DMS53 treated with DMSO at 0.1 percent for 48 hours (cell line): ENCODE measurements at regions not wholly inside any gene's neighbourhood (a gene's known extent, or its start where the extent isn't known, plus 50 kb on each side); places are given as distances from the start of the nearest gene placed in this dataset.
A peak's percentile ranks its signal among the peaks of the same experiment; 100 is the strongest.
"Not testable (repeated sequence)": the region's sequence is repeated elsewhere in the genome, so short reads cannot be mapped to it uniquely, and the experiment has no call there.

Experiments
- DNase-seq: peaks from one replicate; lab custom pipeline; 2025; ENCODE audit not compliant: unreplicated experiment; lab: John Stamatoyannopoulos, UW

DNA sequence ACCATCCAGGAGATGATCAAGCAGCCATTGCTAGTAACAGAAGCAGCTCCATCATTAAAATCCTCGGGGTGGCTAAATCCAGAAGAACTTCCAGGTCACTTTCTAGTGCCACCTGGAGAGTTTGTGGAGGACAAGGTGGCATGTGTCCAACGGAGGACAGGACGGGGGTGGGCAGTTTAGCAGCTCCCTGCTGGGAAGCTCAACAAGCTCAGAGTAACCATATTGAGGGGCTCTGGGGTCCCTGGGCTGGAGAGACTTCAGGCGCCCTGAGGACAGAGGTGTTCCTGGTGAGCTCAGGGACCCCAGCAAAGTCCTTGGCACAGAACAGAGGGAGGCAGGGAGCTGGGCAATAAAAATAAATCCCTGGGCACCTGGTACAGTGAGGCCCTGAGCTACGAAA lies 140.0 kb upstream of the FHL2 start:
- no peak for DNase-seq

DNA sequence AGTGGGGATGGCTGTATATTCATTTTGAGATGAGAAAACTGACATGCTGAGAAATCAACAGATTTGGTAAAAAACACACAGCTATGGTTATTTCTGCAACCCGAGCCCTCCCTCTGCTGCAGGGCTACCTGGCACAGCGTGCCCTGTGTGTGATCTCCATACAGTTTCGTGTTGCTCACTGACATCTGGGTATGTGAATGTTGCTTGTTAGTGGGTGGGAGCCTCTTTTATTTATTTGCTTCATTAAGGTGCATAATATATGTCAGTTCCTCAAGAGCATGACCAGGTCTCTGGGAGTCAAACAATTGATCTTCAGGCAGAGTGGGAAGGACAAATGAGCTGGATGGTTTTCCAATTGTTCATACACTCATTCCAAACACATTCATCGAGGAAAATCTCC lies 139.1 kb upstream of the FHL2 start:
- DNase-seq: no peak

DNA sequence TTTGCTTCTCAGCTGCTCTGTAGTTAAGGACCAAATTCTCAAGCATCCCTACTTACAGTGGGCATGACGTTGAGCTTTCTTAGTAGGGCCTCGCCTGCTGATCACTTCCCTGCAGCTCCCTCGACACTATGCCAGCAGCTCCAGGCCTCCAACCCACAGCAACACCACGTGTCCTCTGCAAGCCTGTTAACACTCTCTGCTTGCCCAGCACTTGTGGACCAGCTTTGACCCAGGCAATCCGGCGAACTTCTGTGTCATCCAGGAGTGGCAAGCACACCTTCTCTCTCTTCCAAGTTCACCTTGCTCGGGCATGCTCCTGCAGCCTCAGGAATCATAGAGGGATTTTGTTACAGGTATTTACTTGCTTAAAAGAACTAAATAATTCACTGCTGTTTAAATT lies 138.6 kb upstream of the FHL2 start:
- no peak for DNase-seq

DNA sequence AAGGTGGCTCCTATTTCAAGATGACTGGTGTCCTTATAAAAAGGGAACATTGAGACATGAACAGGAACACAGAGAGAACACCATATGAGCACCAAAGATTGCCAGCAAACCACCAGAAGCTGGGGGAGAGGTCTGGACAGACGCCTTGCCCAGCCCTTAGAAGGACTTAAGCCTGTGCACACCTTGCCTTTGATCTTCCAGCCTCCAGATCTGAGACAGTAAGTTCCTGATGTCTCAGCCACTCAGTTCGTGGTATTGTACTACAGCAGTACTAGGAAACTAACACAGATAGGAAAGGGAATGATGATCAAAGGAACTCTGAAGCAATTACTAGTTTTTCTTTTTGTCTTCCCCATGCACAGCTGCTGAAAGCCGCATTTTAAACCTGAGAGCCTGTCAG lies 137.3 kb upstream of the FHL2 start:
- no peak for DNase-seq

DNA sequence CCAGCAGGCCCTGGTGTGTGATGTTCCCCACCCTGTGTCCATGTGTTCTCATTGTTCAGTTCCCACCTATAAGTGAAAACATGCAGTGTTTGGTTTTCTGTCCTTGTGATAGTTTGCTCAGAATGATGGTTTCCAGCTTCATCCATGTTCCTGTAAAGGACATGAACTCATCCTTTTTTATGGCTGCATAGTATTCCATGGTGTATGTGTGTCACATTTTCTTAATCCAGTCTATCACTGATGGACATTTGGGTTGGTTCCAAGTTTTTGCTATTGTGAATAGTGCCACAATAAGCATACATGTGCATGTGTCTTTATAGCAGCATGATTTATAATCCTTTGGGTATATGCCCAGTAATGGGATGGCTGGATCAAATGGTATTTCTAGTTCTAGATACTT lies 130.4 kb upstream of the FHL2 start:
- not testable (repeated sequence) for DNase-seq

DNA sequence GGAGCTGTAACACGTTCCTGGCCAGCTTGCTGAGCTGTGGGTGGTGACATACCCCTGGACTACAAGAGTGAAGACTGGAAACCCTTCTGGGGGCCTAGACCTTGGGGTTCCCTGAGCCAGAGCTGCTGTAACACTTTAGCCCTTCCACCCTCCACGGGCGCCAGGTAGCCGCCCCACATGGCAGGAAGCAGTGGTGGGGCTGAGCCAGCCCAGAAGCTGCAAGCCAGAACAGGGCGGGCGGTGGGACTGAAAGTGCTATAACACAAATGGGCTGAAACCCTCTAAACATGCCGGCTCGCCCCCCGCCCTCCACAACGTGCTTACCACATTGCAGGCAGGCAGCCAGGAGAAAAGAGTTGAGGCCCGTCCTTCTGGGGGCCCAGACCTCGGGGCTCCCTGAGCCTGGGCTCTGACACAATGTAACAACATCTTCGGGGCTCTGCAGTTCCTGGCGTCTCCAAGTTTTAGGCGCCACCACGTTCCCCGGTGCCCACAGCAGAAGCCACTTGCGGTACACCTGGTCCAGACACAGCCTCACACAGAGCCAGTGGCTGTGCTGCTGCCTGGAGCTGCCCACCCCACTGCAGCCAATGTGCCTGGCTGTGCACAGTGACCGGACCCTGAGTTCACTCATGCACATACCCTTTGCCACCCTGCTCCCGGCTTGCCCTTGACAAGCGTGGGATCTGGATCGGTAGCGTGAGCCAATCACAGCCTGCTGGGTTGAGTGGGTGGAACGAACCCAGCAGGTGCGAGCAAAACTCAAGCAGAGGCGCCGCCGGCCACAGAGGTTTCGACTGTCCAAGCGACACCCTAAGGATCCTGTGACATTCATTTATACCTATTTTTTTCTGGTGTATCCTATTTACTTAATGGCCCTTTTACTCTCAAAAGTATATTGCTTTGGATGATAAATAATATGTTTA lies 127.4 kb upstream of the FHL2 start:
- no peak for DNase-seq

DNA sequence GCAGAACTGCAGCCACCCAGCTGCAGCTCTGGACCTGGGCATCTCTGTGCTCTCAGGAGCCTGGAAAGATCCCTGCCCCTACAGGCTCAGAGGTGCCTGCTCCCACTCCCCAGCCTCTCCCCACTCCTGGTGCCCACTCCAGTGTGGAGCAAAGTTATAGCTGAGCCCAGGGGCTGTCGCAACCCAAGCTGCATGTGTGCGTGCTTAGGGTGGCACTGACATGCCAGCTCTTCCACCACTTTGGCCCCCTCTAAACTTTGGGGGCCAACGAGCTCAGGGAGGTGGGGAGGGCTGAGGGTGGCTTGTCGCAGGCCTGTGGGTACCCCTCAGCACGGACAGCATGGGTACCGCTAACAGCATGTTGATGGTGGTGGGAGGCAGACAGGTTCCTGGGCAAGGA lies 126.3 kb upstream of the FHL2 start:
- no peak for DNase-seq

DNA sequence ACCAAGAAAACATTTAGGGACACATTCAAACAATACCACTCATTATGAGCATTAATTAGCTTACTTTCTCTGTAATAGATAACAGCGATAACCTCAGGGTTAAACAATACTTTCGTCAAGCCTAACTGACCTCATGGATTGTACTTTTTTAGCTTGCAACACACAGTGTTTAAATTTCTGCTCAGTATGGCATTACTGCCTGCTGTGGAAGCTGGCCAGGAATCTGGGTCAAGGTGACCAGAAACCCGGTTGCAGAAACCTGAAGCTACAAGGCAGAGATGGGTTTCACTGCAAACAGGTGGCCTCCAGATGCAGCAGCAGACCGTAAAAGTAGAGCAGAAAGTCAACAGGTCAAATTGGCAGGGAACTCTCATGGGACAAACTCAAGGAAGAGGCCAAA lies 123.8 kb upstream of the FHL2 start:
- DNase-seq: no peak

DNA sequence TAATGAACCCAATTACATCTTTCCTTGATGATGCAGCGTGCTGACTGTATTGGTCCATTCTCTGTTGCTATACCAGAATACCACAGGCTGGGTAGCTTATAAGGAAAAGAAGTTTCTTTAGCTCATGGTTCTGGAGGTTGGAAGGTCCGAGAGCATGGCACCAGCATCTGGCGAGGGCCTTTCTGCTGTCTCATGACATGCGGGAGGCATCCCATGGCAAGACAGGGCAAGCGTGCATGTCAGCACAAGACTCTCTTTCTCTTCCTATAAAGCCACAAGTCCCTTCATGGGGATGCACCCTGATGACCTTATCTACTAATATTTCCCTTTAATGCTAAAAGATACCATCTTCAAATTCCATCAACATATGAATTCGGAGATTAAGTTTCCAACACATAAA lies 122.8 kb upstream of the FHL2 start:
- no peak for DNase-seq

DNA sequence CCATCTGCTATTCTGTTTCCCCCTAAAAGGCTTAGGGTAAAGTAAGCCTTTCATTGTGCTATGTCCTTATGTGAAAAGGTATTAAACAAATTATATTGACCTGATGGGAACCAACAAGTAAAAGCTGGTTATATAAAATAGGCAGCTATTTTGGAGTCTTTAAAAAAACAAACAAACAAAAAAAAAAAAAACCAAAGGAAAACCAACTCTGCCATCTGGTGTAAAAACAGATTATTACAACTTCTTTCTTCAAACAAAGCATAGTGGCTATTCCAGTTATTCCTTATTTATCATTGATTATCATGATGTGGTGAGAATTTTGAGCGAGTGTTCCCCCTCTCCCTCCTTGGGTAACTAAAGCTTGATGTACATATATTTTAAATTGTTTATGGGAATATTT lies 122.3 kb upstream of the FHL2 start:
- DNase-seq: peak; percentile 54

DNA sequence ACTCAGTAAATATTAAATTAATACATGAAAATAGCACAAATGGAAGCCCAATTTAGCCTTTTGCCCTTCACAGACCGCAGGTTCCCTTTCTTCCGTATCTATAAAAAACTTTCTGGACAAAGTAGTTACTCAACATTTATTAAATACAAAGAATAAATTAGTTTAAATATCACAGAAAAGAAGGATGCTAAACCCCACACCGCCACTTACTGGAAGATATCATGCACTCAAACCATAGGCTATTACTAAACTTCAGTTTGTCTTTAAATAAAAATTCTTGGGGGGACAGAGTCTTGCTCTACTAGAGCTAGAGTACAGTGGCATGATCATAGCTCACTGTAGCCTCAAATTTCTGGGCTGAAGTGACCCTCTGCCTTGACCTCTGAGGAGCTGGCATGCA lies 120.7 kb upstream of the FHL2 start:
- no peak for DNase-seq

DNA sequence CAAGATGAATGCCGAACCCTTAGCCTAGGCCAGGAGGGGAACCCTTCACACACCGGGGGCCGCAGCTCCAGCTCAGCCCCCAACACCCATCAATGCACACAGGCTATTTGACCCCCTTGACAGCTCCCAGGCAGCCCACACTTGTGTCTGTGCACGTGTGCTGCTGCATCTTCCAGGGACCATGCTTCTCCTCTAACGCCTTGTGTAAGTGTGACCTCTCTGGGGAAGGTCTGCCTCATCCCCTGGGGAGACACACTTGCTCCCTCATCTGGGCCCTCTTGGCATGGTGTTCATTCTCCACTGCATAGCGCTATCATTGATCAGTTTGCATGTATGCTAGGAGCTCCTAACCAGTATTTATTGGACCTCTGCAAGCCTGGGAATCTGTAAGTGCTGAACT lies 120.0 kb upstream of the FHL2 start:
- no peak for DNase-seq

DNA sequence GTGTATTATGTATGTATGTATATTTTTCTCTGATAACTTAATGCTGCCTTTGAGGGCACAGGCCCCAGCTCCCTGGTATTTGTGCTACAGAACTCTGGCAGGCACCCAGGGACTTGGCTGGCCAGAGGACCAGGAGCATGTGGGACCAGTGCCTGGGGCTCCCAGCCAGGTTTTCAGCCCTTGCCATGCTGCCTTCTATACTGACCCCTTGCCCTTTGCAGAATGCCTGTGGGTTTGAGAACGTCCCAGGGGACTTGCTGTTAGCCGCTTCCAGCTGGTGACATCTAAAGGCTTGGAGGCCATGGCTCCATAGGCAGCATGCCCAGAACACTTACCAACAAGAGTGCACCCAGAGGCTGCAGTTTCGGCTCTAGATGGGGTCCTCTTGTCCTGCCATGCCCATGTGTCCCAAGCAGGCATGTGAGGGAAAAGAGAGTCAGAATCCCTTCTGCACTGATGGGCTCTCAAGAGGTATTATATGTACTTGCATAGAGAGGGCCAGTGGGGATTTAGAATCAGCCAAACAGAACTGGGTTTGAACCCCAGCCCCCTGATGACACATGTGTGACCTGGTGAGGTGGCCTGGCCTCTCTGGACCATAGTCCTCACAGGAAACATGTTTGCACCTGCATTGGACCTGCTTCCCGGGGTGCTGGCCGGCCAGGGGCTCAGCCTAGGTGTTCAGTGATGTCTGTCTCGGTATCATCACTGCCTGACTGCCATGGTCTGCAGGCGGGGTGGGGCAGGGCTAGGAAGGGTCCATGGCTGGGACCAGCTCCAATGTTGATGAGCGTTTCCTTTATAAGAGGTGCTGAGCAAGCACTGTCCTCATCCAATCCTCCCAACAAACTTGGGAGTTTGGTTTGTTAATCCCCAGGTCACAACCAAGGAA lies 119.2 kb upstream of the FHL2 start:
- DNase-seq: no peak

DNA sequence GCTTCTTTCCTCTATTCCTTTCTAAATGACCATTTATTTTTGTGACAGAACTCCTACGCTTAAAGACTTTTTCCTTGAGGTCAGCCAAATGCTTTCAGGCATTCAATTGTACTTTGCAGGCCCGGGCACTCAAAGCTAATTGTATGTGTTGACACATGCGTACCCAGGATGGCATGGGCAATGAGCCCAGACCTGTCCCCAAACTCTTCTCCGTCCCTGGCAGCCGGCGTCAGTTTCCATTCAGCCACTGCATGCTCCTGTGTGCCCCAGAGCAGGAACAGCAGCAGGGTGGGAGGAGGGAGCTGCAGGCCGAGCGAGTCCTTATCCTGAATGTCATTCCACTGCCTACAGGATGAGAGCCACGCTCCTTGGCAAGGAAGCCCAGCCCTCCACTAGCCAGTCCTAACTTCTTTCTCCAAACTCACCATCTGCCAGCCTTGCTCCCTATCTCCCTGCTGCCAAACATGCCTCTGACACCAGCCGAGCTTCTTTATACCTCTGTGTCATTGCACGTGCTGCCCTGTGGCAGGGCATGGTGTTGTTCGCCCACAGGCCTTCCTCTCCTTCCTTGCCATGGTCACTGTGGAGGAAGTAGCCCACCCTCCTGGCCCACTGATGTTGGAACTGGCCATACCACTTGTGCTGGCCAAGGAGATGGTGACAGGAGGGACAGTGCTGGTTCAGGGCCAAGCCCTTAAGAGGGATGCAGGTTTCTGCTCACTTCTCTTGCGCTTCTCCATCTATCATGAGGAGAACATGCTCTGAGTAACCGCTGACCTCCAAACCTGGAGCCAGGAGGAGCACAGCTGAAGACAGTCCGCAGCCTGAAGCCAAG lies 116.9 kb upstream of the FHL2 start:
- no peak for DNase-seq

DNA sequence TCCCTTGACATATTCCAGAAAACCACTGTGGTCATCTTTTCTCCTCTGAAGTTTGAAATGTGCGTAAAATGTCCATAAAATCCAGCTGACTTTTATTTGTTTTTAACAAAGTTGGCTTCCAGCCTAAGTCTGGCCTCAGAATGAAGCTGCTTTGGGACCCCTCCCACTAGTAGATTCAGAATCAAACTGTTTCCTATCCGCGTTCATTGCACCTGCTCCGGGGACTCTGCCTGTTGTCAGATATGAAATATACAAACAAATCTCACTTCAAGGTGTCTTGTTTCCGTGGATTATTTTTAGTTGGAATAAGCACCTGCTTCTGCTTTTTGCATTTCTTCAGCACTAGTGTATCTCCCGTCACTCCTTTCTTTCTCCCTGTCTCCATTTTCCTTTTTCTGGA lies 115.7 kb upstream of the FHL2 start:
- DNase-seq: no peak

DNA sequence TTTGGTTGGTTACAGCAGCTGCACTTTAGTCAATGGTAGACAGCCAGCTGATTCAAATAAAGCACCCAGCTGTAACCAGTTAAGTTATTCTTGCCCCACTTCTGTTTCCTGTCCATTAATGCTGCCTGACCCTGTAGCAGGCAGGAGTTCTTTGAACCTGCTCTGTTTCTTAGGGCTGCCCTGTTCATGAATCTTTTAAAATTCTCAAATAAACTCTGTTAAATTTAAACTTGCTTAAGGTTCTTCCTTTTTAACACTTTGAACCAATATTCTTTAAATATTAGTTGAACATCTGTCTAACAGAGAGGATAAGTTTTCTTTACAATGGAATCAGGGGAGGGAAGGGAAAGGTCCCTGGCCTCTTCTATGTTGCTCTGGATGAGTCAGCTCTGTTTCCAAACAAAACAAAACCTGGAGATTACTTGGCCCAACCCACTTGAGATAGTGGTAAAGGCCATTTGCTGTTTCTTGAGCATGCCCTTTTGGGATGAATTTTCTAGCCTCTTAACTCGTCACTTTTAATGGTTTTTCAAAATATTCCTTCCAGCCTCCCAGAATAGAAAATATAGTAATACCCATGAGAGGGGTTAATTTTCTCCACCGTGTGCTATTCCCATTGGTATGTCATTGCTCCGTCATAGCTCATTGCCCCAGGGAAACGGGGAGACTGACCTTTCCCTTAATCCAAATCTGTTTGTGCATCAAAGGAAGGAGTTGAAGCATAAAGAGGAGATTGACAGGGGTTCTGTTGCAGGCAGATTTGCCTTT lies 112.1 kb upstream of the FHL2 start:
- DNase-seq: peak; percentile 63

DNA sequence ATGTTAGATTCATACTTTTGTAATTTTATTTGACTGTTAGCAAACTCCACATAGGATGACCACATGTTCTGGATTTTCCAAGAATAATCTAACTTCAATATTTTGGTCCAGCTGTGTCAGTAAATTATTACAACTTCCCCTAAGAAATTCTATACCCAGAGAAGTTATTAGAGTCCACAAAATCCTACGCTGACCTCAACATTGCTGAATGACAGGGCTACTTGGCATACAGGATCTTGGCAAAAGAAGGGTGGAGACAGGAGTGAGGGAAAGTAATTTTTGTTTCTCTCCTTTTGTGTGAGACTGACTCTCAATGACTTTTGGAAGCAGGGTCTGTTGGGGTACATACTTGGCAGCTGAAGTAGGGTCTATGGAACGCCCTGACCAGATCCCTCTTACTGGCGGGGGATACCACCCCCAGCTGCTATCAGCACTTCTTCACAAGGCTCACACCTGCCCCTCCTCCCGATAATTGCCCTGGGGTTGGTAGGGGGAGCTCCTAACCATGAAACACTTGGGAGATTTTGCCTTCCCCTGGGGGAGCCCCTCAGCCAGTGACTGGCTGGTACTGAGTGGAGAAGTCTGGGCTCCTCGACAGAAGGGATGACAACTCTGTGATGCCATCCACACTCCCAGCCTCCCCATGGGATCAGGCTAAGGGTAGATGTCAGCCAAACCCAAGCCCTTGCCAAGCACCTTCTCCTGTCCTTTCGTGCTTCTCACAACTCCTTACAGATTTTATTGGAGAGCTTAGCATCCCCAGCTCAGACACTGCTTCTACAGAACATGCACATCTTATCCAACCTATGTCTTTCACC lies 110.6 kb upstream of the FHL2 start:
- DNase-seq: no peak

DNA sequence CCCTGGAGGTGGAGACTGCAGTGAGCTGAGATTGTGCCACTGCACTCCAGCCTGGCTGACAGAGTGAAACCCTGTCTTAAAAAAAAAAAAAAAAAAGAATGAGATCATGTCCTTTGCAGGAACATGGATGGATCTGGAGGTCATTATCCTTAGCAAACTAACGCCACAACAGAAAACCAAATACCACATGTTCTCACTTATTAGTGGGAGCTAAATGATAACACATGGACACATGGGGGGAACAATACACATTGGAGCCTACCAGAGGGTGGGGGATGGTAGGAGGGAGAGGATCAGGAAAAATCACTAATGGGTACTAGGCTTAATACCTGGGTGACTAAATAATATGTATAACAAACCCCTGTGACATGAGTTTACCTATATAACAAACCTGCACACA lies 108.0 kb upstream of the FHL2 start:
- DNase-seq: not testable (repeated sequence)

DNA sequence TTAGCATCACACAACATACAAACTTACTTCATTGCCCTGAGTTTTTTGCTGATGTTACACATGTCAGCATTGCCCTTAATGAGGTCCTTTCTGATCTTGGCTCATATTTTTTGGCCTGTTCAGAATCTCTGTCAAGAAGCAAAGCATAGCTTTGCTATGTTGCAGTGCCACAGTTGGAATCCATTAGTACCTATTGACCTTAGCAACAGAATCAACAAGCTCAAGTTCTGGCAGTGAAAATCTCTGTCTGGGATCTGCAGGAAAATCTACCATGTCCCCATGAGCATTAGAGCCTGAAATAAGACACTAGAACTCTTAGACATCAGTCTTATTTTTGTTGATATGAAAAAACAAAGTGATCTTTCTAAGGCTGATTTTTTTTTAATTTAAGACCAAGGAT lies 105.6 kb upstream of the FHL2 start:
- no peak for DNase-seq
